Pancreas (tissue), 10 donors: ENCODE measurements at regions not wholly inside any gene's neighbourhood (a gene's known extent, or its start where the extent isn't known, plus 50 kb on each side); places are given as distances from the start of the nearest gene placed in this dataset.

ENCODE experiments used
- ATAC-seq, 4 donors: fragments of 200-7000 bp; cut with Tn5 transposase; one replicate each; pipeline versions ENCODE4 v1.8.0 to v1.9.1; 2020; ENCODE audit warnings: mild to moderate bottlenecking in 4 of 4, moderate library complexity in 4 of 4
- DNase-seq, 6 donors: peaks; one replicate each; pipeline ENCODE4 v3.0.0-alpha.2; 2020
- FAIRE-seq: peaks from 2 replicates; lab custom pipeline; 2012; peaks lifted over from hg19 to GRCh38; lab: Jason Lieb, UNC
- H3K27ac ChIP-seq, 4 donors: fragments of 200-600 bp; sonication (generic); 1 replicate in 3 of 4; 2 replicates in 1 of 4; pipeline versions ENCODE4 v1.5.0 to v1.8.0; 2020
- H3K27me3 ChIP-seq, 4 donors: fragments of 200-600 bp; one replicate each; pipeline ENCODE4 v1.8.0; 2021
- H3K36me3 ChIP-seq, 3 donors: fragments of 200-600 bp; sonication (generic) in 1 of 3; one replicate each; pipeline versions ENCODE4 v1.5.0 to v1.8.0; 2020 to 2021
- H3K4me1 ChIP-seq, 3 donors: fragments of 200-600 bp; one replicate each; pipeline ENCODE4 v1.8.0; 2021
- H3K4me3 ChIP-seq, 4 donors: fragments of 200-600 bp; sonication (generic) in 2 of 4; one replicate each; pipeline versions ENCODE4 v1.5.0 to v1.8.0; 2020 to 2021
- H3K9me3 ChIP-seq, 4 donors: fragments of 200-600 bp; one replicate each; pipeline ENCODE4 v1.8.0; 2021
- CTCF ChIP-seq, 4 donors: fragments of 200-600 bp; sonication (generic) in 3 of 4; IDR thresholded peaks; one replicate each; pipeline versions ENCODE4 v1.5.0 to v1.8.0; 2021; ENCODE audit warnings: antibody characterized with exemption in 4 of 4
- WGBS, 2 donors: extraction: QIAGEN DNeasy Blood & Tissue Kit; methylation state at CpG; one replicate each; pipeline ENCODE4 v1.1.7; 2013; 5-methylcytosine and 5-hydroxymethylcytosine counted together
- intact Hi-C, 3 donors: fragments of 100-400 bp; cut with DNase I; formaldehyde crosslinking; loops; one replicate each; pipeline versions ENCODE4 v1.11.1 to v1.14.2; 2022
- donor health status: healthy with polysubstance abuse.
- donor health status: DM: no; HTN: no; CAD: no; lungs with moderate emphysema.
- donor health status: DM: no; HTN: no; CAD: no.
- donor health status: control.
- donor health status: control.
- donor health status: Bipolar disorder and iron deficiency.
- donor health status: DM: yes; HTN: yes; CAD: no.
- donor health status: DM: no; HTN: no; CAD: no.
- donor health status: DM: no; HTN: no; CAD: no.
- donor health status: DM: yes; HTN: yes; CAD: no.

- intact Hi-C loops = loop anchor here in 2 of 3 donors (5.0 to 10.0 kb wide), 3 partner anchors 234 to 506 kb away; no protein-coding TSS in a partner anchor
- DNase-seq (no peak), FAIRE-seq (no peak), ATAC-seq (no peak)
- Histone ChIP-seq H3K9me3 (no peaks in the 10 kb centered on the region), H3K27ac (no peak overlapping the region), H3K36me3 (no peaks in the 10 kb centered on the region), H3K4me1 (peaks cover 0 to 16% (median 16%) of the 10 kb centered on the region in 3 donors), H3K4me3 (no peak overlapping the region), H3K27me3 (no peaks in the 10 kb centered on the region)
- TF ChIP-seq CTCF (IDR thresholded peaks at IDR 0.05) = no peak
- WGBS, 2 donors = 79 to 86% methylated on average over 5 of the region's 5 CpGs
Measured at GRCh38 chr2:158011055-158011771, 90.5 kb upstream of the UPP2 start.

DNA sequence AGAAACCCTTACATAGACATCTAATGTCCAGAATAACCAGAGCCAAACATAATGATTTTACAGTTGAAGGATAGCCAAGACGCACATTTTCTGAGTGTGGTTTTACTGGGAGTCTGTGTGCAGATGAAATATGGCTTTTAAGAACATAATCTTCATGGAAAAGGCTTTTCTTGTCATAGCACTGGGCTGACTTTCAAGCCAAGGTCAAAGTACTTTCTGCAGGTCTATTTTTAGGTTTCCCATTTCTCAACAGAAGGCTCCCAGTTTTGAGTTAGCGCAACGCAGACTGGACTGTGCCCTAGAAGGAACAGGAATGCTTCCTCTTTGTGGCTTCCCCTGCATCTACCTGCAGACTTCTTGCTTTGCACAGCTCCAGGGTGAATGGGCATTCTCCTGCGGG lies 92.3 kb upstream of the UPP2 start:
- H3K9me3 ChIP-seq = no peaks in the 10 kb centered on the region
- WGBS, 2 donors = 25 to 31% methylated on average over 4 of the region's 4 CpGs
- ATAC-seq (peak; percentile 57 to 79 (median 66)), FAIRE-seq (no peak), DNase-seq (peak in 2 of 6 donors; percentile 10 to 37)
- no peaks in the 10 kb centered on the region for H3K27me3 ChIP-seq
- intact Hi-C loops = loop anchor here in 2 of 3 donors (5.0 to 10.0 kb wide), 3 partner anchors 227 to 505 kb away; no protein-coding TSS in a partner anchor
- no peak for TF ChIP-seq CTCF (IDR thresholded peaks at IDR 0.05)
- no peak overlapping the region for H3K27ac ChIP-seq
- peaks cover 0 to 16% (median 16%) of the 10 kb centered on the region in 3 donors for H3K4me1 ChIP-seq
- no peaks in the 10 kb centered on the region for H3K36me3 ChIP-seq
- H3K4me3 ChIP-seq = no peak overlapping the region

- ATAC-seq = peak; percentile 70 to 85 (median 82)
- 42 to 44% methylated on average over 9 of the region's 9 CpGs for WGBS, 2 donors
- FAIRE-seq = no peak
- intact Hi-C loops = loop anchor here in 2 of 3 donors (5.0 to 10.0 kb wide), 3 partner anchors 225 to 502 kb away; no protein-coding TSS in a partner anchor
- Histone ChIP-seq H3K27ac (peak overlapping the region in 1 of 4 donors; percentile 1), H3K36me3 (no peaks in the 10 kb centered on the region), H3K4me1 (peaks cover 0 to 16% (median 16%) of the 10 kb centered on the region in 3 donors), H3K27me3 (no peaks in the 10 kb centered on the region), H3K4me3 (no peak overlapping the region), H3K9me3 (no peaks in the 10 kb centered on the region)
- peak in 3 of 6 donors; percentile 25 to 50 (median 45) for DNase-seq
- TF ChIP-seq CTCF (IDR thresholded peaks at IDR 0.05) = no peak
Measured at GRCh38 chr2:158006961-158007719, 94.5 kb upstream of the UPP2 start.

DNA sequence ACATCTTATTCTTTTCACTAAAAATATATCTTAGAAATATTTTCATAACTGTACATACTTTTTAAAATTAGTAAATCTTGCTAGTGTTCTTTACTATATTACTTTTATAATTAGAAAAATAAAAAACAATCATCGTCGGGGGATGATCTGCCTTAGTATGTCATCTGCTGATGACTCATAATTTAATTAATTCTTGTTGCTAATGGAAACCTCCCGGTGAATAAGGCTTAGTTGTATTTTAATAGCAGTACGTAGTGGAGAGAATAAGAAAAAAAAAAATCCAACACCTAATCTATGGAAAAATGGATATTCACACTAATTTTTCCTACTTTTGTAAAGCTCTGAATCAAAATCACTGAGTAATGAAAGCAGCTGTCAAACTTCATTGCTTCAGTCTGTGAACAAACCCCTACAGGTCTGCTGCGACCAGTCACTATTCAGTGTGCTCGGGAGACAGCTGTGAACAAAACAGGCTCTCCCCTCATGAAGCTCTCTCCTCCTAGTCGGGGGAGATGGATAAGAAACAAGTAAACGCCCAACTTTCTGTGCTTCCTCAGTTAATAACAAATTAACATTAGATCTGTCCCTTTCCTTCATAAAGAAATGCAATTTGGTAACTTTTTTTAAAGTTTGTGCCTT lies 97.4 kb upstream of the UPP2 start:
- Histone ChIP-seq H3K4me1 (peaks cover 0 to 11% (median 10%) of the 10 kb centered on the region in 3 donors), H3K36me3 (no peaks in the 10 kb centered on the region), H3K27me3 (no peaks in the 10 kb centered on the region), H3K4me3 (no peak overlapping the region), H3K27ac (no peak overlapping the region), H3K9me3 (no peaks in the 10 kb centered on the region)
- FAIRE-seq = peak; percentile 45
- DNase-seq = no peak
- TF ChIP-seq CTCF (IDR thresholded peaks at IDR 0.05) = no peak
- no peak for ATAC-seq
- 76 to 78% methylated on average over 8 of the region's 8 CpGs for WGBS, 2 donors
- intact Hi-C loops = loop anchor here in 2 of 3 donors (10.0 kb wide), 2 partner anchors 229 to 499 kb away; no protein-coding TSS in a partner anchor
